Panc1 (cell line): ENCODE measurements at regions not wholly inside any gene's neighbourhood (a gene's known extent, or its start where the extent isn't known, plus 50 kb on each side); places are given as distances from the start of the nearest gene placed in this dataset.

Experiments
- ATAC-seq: fragments of 200-7000 bp; cut with Tn5 transposase; 2 replicates; pipeline ENCODE4 v1.9.1; 2020; ENCODE audit warnings: mild to moderate bottlenecking, moderate library complexity
- BruUV-seq: library from RNA; stranded (reverse); fragments of 400-500 nt; replicated peaks from 2 replicates; lab custom pipeline; 2021; lab: Mats Ljungman, UMichigan
- CTCF ChIA-PET: fragments of 300-600 bp; sonication (Branson Sonifier 250); formaldehyde crosslinking; loops from one replicate; lab custom pipeline; 2022; ENCODE audit warnings: antibody characterized with exemption; lab: Charles Lee
- POLR2A ChIA-PET: fragments of 300-600 bp; sonication (Branson Sonifier 250); formaldehyde crosslinking; loops from one replicate; lab custom pipeline; 2022; ENCODE audit warnings: antibody characterized with exemption; lab: Charles Lee
- DNase-seq: peaks from one replicate; pipeline ENCODE4 v3.0.0-alpha.2; 2010; ENCODE audit warnings: low read depth, low spot score
- H3K27ac ChIP-seq: 2 replicates; pipeline ENCODE4 v1.5.1; 2011; ENCODE audit warnings: mild to moderate bottlenecking, low read length, inconsistent platforms
- H3K27me3 ChIP-seq: fragments of 200-500 bp; sonication (Bioruptor generic); 2 replicates; pipeline ENCODE4 v1.6.0; 2014; ENCODE audit warnings: low read length, inconsistent platforms; ENCODE audit not compliant: control insufficient read depth, insufficient read depth
- H3K36me3 ChIP-seq: fragments of 200-500 bp; sonication (Bioruptor generic); 2 replicates; pipeline ENCODE4 v1.5.1; 2014; ENCODE audit warnings: inconsistent platforms, mild to moderate bottlenecking, low read length, moderate library complexity; ENCODE audit not compliant: control insufficient read depth, insufficient read depth
- H3K4me1 ChIP-seq: 2 replicates; pipeline ENCODE4 v1.5.1; 2011; ENCODE audit warnings: inconsistent platforms, mild to moderate bottlenecking, low read length, moderate library complexity; ENCODE audit not compliant: control insufficient read depth, insufficient read depth
- H3K4me3 ChIP-seq, 2 experiments: 2 replicates each; pipeline ENCODE4 v1.5.1; 2011 to 2012; ENCODE audit warnings: low read depth in 2 of 2, low read length in 2 of 2, mild to moderate bottlenecking in 2 of 2, inconsistent platforms in 1 of 2, moderate library complexity in 1 of 2
- H3K9me3 ChIP-seq: fragments of 200-500 bp; sonication (Bioruptor generic); 2 replicates; pipeline ENCODE4 v1.5.1; 2014; ENCODE audit warnings: low read depth, mild to moderate bottlenecking, inconsistent platforms, low read length, moderate library complexity; ENCODE audit not compliant: control insufficient read depth, insufficient read depth
- CTCF ChIP-seq: fragments of 450-650 bp; IDR thresholded peaks from 2 replicates; pipeline ENCODE4 v1.5.1; 2017; ENCODE audit warnings: mild to moderate bottlenecking
- POLR2AphosphoS5 ChIP-seq: IDR thresholded peaks from 2 replicates; pipeline ENCODE4 v1.6.1; 2012; ENCODE audit warnings: mild to moderate bottlenecking, low read depth, low read length, moderate library complexity
- SIN3A ChIP-seq: IDR thresholded peaks from 2 replicates; pipeline ENCODE4 v1.6.1; 2012; ENCODE audit warnings: low read depth, mild to moderate bottlenecking, low read length, moderate library complexity, borderline replicate concordance; ENCODE audit not compliant: insufficient read depth
- TCF7L2 ChIP-seq: IDR thresholded peaks from 2 replicates; pipeline ENCODE4 v1.6.1; 2011; ENCODE audit warnings: mild to moderate bottlenecking, low read depth, low read length, inconsistent platforms
- in situ Hi-C: cut with HindIII; loops from 2 replicates; pipeline ENCODE4 v1.10.0; 2016; ENCODE audit warnings: low sequenced_read_pairs, low pct_unique_long_range_greater_than_20kb
- intact Hi-C: fragments of 100-400 bp; cut with micrococcal nuclease; formaldehyde crosslinking; loops from one replicate; pipeline ENCODE4 v1.10.0; 2022; ENCODE audit not compliant: unreplicated experiment
- TF ChIP-seq, protein P1 (sequence below), 2 experiments: IDR thresholded peaks; 2 replicates each; pipeline ENCODE4 v1.6.1; 2011 to 2012; ENCODE audit warnings: low read depth in 2 of 2, control low read depth in 1 of 2, low read length in 1 of 2, mild to moderate bottlenecking in 1 of 2, moderate library complexity in 1 of 2; ENCODE audit not compliant: insufficient read depth in 1 of 2

DNA sequence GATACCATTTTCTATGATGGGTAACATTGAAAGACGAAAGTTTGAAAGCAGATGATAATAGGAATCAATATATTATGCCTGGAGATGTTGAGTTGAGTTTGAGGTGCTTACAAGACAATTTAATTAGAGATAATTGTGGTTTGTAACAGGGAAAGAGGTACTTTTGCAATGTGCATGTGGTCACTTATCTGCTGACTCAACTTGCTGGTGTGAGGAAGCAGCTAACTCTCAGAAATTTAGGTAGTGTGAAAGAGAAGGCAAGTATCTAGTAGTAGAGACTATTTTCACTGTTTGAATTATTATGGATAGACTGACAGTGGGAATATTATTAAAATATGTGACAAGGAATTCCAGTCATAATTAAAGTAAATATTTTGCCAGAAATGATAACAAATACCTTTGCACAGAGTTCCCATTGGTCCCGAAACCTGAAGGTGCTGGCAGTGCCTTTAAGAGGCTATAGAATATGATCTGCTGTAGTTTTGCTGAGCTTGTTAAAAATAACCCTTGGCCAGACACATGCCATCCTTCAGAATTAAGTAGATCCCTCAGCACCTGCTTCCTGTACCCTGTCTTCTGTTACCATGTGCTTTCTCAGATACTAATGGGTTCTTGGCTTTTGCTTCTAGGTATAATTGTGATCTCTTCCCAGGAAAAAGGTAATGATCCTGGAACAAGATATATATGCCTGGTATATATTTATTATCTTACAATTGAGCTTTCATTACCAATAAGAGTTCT, 315.9 kb downstream of the BCHE start:
- Histone ChIP-seq H3K4me3 (no peak overlapping the region), H3K4me1 (no peaks in the 10 kb centered on the region), H3K27me3 (no peaks in the 10 kb centered on the region), H3K27ac (no peak overlapping the region), H3K36me3 (no peaks in the 10 kb centered on the region), H3K9me3 (no peaks in the 10 kb centered on the region)
- intact Hi-C loops, result loop anchor here (10.0 kb wide), 1 partner anchor 1904 kb away; no protein-coding TSS in a partner anchor
- ATAC-seq (no peak), DNase-seq (no peak)
- in situ Hi-C loops, result no loop called here
- ChIA-PET POLR2A (no interaction called here), CTCF (no interaction called here)
- TF ChIP-seq, protein P1, sequence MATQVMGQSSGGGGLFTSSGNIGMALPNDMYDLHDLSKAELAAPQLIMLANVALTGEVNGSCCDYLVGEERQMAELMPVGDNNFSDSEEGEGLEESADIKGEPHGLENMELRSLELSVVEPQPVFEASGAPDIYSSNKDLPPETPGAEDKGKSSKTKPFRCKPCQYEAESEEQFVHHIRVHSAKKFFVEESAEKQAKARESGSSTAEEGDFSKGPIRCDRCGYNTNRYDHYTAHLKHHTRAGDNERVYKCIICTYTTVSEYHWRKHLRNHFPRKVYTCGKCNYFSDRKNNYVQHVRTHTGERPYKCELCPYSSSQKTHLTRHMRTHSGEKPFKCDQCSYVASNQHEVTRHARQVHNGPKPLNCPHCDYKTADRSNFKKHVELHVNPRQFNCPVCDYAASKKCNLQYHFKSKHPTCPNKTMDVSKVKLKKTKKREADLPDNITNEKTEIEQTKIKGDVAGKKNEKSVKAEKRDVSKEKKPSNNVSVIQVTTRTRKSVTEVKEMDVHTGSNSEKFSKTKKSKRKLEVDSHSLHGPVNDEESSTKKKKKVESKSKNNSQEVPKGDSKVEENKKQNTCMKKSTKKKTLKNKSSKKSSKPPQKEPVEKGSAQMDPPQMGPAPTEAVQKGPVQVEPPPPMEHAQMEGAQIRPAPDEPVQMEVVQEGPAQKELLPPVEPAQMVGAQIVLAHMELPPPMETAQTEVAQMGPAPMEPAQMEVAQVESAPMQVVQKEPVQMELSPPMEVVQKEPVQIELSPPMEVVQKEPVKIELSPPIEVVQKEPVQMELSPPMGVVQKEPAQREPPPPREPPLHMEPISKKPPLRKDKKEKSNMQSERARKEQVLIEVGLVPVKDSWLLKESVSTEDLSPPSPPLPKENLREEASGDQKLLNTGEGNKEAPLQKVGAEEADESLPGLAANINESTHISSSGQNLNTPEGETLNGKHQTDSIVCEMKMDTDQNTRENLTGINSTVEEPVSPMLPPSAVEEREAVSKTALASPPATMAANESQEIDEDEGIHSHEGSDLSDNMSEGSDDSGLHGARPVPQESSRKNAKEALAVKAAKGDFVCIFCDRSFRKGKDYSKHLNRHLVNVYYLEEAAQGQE (IDR thresholded peaks at IDR 0.05; ENCODE audit: insufficient read depth in 1 of 2, low read depth in 2 of 2, low read length in 1 of 2), result no peak
- no peak for TF ChIP-seq POLR2AphosphoS5
- TF ChIP-seq TCF7L2, result no peak
- no peak for TF ChIP-seq SIN3A
- no peak for TF ChIP-seq CTCF
- BruUV-seq, result no TSS peak

GRCh38 chr3:165519687-165520086, 317.5 kb downstream of the BCHE start:
- DNase-seq (no peak), ATAC-seq (no peak)
- BruUV-seq, result no TSS peak
- Histone ChIP-seq H3K4me3 (no peak overlapping the region), H3K27me3 (no peaks in the 10 kb centered on the region), H3K27ac (no peak overlapping the region), H3K4me1 (no peaks in the 10 kb centered on the region), H3K36me3 (no peaks in the 10 kb centered on the region), H3K9me3 (no peaks in the 10 kb centered on the region)
- TF ChIP-seq POLR2AphosphoS5, result no peak
- no peak for TF ChIP-seq CTCF
- TF ChIP-seq, protein P1 (IDR thresholded peaks at IDR 0.05; ENCODE audit: insufficient read depth in 1 of 2, low read depth in 2 of 2, low read length in 1 of 2), result no peak
- no peak for TF ChIP-seq TCF7L2
- no peak for TF ChIP-seq SIN3A
- POLR2A ChIA-PET, result no interaction called here
- CTCF ChIA-PET, result no interaction called here
- intact Hi-C loops (loop anchor here (10.0 kb wide), 1 partner anchor 1905 kb away; no protein-coding TSS in a partner anchor), in situ Hi-C loops (no loop called here)
